H1 (cell line): ENCODE measurements at regions not wholly inside any gene's neighbourhood (a gene's known extent, or its start where the extent isn't known, plus 50 kb on each side); places are given as distances from the start of the nearest gene placed in this dataset.

Experiments
- CTCF ChIA-PET: fragments of 300-600 bp; sonication (Branson Sonifier 250); formaldehyde crosslinking; loops from one replicate; lab custom pipeline; 2021; ENCODE audit not compliant: partially characterized antibody; lab: Charles Lee
- POLR2A ChIA-PET: fragments of 300-600 bp; sonication (Branson Sonifier 250); formaldehyde crosslinking; loops from one replicate; lab custom pipeline; 2021; ENCODE audit warnings: inconsistent platforms; ENCODE audit not compliant: partially characterized antibody; lab: Charles Lee
- DNase-seq, 2 experiments: peaks; one replicate each; pipeline versions ENCODE4 v3.0.0 to v3.0.0-alpha.2; 2010 to 2022; ENCODE audit warnings: low spot score in 2 of 2, low read depth in 1 of 2, mixed read lengths in 1 of 2
- FAIRE-seq: peaks from 2 replicates; lab custom pipeline; 2011; peaks lifted over from hg19 to GRCh38; lab: Jason Lieb, UNC
- H2AFZ ChIP-seq: 2 replicates; pipeline ENCODE4 v1.8.1; 2012; ENCODE audit warnings: low read length, inconsistent platforms
- H2AK5ac ChIP-seq: 2 replicates; pipeline ENCODE4 v1.6.1; 2013; ENCODE audit warnings: low read depth, low read length
- H2BK120ac ChIP-seq: replicated peaks from 2 replicates; pipeline ENCODE3; 2013; ENCODE audit warnings: low read depth, low read length, inconsistent platforms
- H2BK12ac ChIP-seq: 2 replicates; pipeline ENCODE4 v1.6.1; 2013; ENCODE audit warnings: low read depth, low read length
- H2BK15ac ChIP-seq: 2 replicates; pipeline ENCODE4 v1.6.1; 2013; ENCODE audit warnings: low read length
- H2BK20ac ChIP-seq: 2 replicates; pipeline ENCODE4 v1.6.1; 2013; ENCODE audit warnings: low read length
- H2BK5ac ChIP-seq: 2 replicates; pipeline ENCODE4 v1.6.1; 2013; ENCODE audit warnings: low read depth, low read length
- H3K14ac ChIP-seq: 2 replicates; pipeline ENCODE4 v1.6.1; 2013; ENCODE audit warnings: inconsistent platforms; ENCODE audit not compliant: insufficient read length
- H3K18ac ChIP-seq: 2 replicates; pipeline ENCODE4 v1.6.1; 2013; ENCODE audit warnings: low read length; ENCODE audit errors: extremely low read depth
- H3K23ac ChIP-seq: 2 replicates; pipeline ENCODE4 v1.6.1; 2013; ENCODE audit warnings: inconsistent platforms; ENCODE audit not compliant: insufficient read length
- H3K23me2 ChIP-seq: 2 replicates; pipeline ENCODE4 v1.6.1; 2013; ENCODE audit warnings: low read depth, low read length
- H3K27ac ChIP-seq: 2 replicates; pipeline ENCODE4 v1.6.1; 2011; ENCODE audit warnings: low read depth, low read length, inconsistent platforms
- H3K27me3 ChIP-seq, 4 experiments: replicated peaks in 1 of 4; 1 replicate in 1 of 4; 2 replicates in 3 of 4; pipeline versions ENCODE4 v1.6.1 to v1.8.1; 2011 to 2013; ENCODE audit warnings: low read length in 3 of 4, mild to moderate bottlenecking in 3 of 4, inconsistent platforms in 2 of 4, mixed read lengths in 2 of 4, moderate library complexity in 1 of 4; ENCODE audit not compliant: control insufficient read depth in 3 of 4, insufficient read depth in 3 of 4; ENCODE audit errors: extremely low read depth in 1 of 4
- H3K36me3 ChIP-seq, 4 experiments: 2 replicates each; pipeline versions ENCODE4 v1.6.1 to v1.8.1; 2011 to 2013; ENCODE audit warnings: mild to moderate bottlenecking in 4 of 4, low read length in 3 of 4, moderate library complexity in 2 of 4, control low read depth in 1 of 4, inconsistent platforms in 1 of 4; ENCODE audit not compliant: insufficient read depth in 4 of 4, control insufficient read depth in 2 of 4
- H3K4ac ChIP-seq: replicated peaks from 2 replicates; pipeline ENCODE3; 2013; ENCODE audit warnings: low read length, low read depth, mixed read lengths, inconsistent platforms; ENCODE audit not compliant: insufficient read length
- H3K4me1 ChIP-seq, 4 experiments: replicated peaks in 1 of 4; 1 replicate in 1 of 4; 2 replicates in 3 of 4; pipeline versions ENCODE4 v1.6.1 to v1.8.1; 2011 to 2013; ENCODE audit warnings: low read length in 3 of 4, inconsistent platforms in 2 of 4, mixed read lengths in 1 of 4; ENCODE audit not compliant: insufficient read depth in 4 of 4, control insufficient read depth in 3 of 4
- H3K4me2 ChIP-seq, 2 experiments: 2 replicates each; pipeline versions ENCODE4 v1.6.1 to v1.8.1; 2011 to 2013; ENCODE audit warnings: low read depth in 2 of 2, low read length in 2 of 2, control low read depth in 1 of 2, inconsistent platforms in 1 of 2, mild to moderate bottlenecking in 1 of 2; ENCODE audit not compliant: insufficient read depth in 1 of 2
- H3K4me3 ChIP-seq, 4 experiments: fragments of 200-600, 300-600 bp in 1 of 4; sonication (generic), shearing (Covaris generic), sonication (Bioruptor Twin) in 1 of 4; 2 replicates each; pipeline versions ENCODE4 v1.5.1 to v1.8.1; 2011 to 2016; ENCODE audit warnings: low read length in 4 of 4, low read depth in 3 of 4, control low read depth in 2 of 4, inconsistent platforms in 2 of 4, mild to moderate bottlenecking in 2 of 4, mixed read lengths in 1 of 4, moderate library complexity in 1 of 4; ENCODE audit not compliant: insufficient read depth in 2 of 4; ENCODE audit errors: extremely low read depth in 1 of 4
- H3K56ac ChIP-seq: replicated peaks from 2 replicates; pipeline ENCODE3; 2013; ENCODE audit warnings: low read depth, mild to moderate bottlenecking, mixed read lengths, low read length, inconsistent platforms; ENCODE audit not compliant: insufficient read length
- H3K79me1 ChIP-seq: 2 replicates; pipeline ENCODE4 v1.6.1; 2013; ENCODE audit warnings: low read depth, low read length, control low read depth
- H3K79me2 ChIP-seq, 2 experiments: 2 replicates each; pipeline versions ENCODE4 v1.6.1 to v1.8.1; 2012 to 2013; ENCODE audit warnings: low read length in 2 of 2, mild to moderate bottlenecking in 2 of 2, inconsistent platforms in 1 of 2; ENCODE audit not compliant: insufficient read depth in 2 of 2, control insufficient read depth in 1 of 2
- H3K9ac ChIP-seq, 4 experiments: replicated peaks in 1 of 4; 1 replicate in 1 of 4; 2 replicates in 3 of 4; pipeline versions ENCODE4 v1.6.1 to v1.8.1; 2011 to 2013; ENCODE audit warnings: low read depth in 3 of 4, low read length in 3 of 4, control low read depth in 2 of 4, mild to moderate bottlenecking in 2 of 4, moderate library complexity in 2 of 4, inconsistent platforms in 1 of 4; ENCODE audit errors: extremely low read depth in 1 of 4
- H3K9me3 ChIP-seq, 2 experiments: 2 replicates each; pipeline versions ENCODE4 v1.6.1 to v1.8.1; 2012 to 2013; ENCODE audit warnings: mild to moderate bottlenecking in 2 of 2, moderate library complexity in 2 of 2, control low read depth in 1 of 2, inconsistent platforms in 1 of 2, low read depth in 1 of 2, low read length in 1 of 2, mixed read lengths in 1 of 2; ENCODE audit not compliant: insufficient read depth in 2 of 2
- H4K20me1 ChIP-seq, 2 experiments: replicated peaks in 1 of 2; 2 replicates each; pipeline versions ENCODE3 to v1.8.1; 2011 to 2013; ENCODE audit warnings: inconsistent platforms in 2 of 2, low read length in 2 of 2, mild to moderate bottlenecking in 1 of 2; ENCODE audit not compliant: insufficient read depth in 2 of 2, control insufficient read depth in 1 of 2
- H4K5ac ChIP-seq: 2 replicates; pipeline ENCODE4 v1.6.1; 2013; ENCODE audit warnings: low read length, low read depth, mixed read lengths, inconsistent platforms; ENCODE audit not compliant: insufficient read length
- H4K8ac ChIP-seq: 2 replicates; pipeline ENCODE4 v1.8.0; 2013; ENCODE audit warnings: mild to moderate bottlenecking, moderate library complexity, low read length, inconsistent platforms; ENCODE audit not compliant: insufficient read depth; ENCODE audit errors: extremely low read depth
- H4K91ac ChIP-seq: replicated peaks from 2 replicates; pipeline ENCODE3; 2013; ENCODE audit warnings: low read length, mixed read lengths, inconsistent platforms; ENCODE audit not compliant: insufficient read length
- CBX5 ChIP-seq: fragments of 300-800, 300-1000 bp; sonication (generic); IDR thresholded peaks from 2 replicates; pipeline ENCODE4 v1.7.1; 2016; ENCODE audit warnings: antibody characterized with exemption, low read length, low read depth
- CEBPB ChIP-seq: IDR thresholded peaks from 2 replicates; pipeline ENCODE4 v1.6.1; 2012; ENCODE audit warnings: low read depth, low read length
- CHD1 ChIP-seq: IDR thresholded peaks from 2 replicates; pipeline ENCODE4 v1.6.1; 2012; ENCODE audit warnings: low read depth, low read length, improper control_type of control experiment
- CREB1 ChIP-seq: IDR thresholded peaks from 2 replicates; pipeline ENCODE4 v1.6.1; 2012; ENCODE audit warnings: inconsistent platforms
- EP300 ChIP-seq, 2 experiments: IDR thresholded peaks; 1 replicate in 1 of 2; 2 replicates in 1 of 2; pipeline ENCODE4 v1.6.1; 2011 to 2012; ENCODE audit warnings: low read depth in 2 of 2, low read length in 2 of 2, mild to moderate bottlenecking in 2 of 2, borderline replicate concordance in 1 of 2, inconsistent platforms in 1 of 2, moderate library complexity in 1 of 2
- FOSL1 ChIP-seq: IDR thresholded peaks from 2 replicates; pipeline ENCODE4 v1.6.1; 2011; ENCODE audit warnings: mild to moderate bottlenecking, low read depth, low read length, moderate library complexity; ENCODE audit not compliant: insufficient read depth
- HDAC2 ChIP-seq, 2 experiments: fragments of 300-600 bp in 1 of 2; sonication (generic) in 1 of 2; IDR thresholded peaks; 2 replicates each; pipeline ENCODE4 v1.6.1; 2011 to 2012; ENCODE audit warnings: low read depth in 2 of 2, low read length in 2 of 2, mild to moderate bottlenecking in 2 of 2, moderate library complexity in 2 of 2, borderline replicate concordance in 1 of 2, inconsistent platforms in 1 of 2
- HDAC6 ChIP-seq: IDR thresholded peaks from one replicate; pipeline ENCODE4 v1.7.1; 2012; ENCODE audit warnings: low read depth, mild to moderate bottlenecking, inconsistent platforms, low read length, moderate library complexity
- MAFK ChIP-seq: IDR thresholded peaks from 2 replicates; pipeline ENCODE4 v1.6.1; 2012; ENCODE audit warnings: low read depth, mild to moderate bottlenecking, improper control_type of control experiment, low read length
- POLR2A ChIP-seq, 2 experiments: IDR thresholded peaks; 1 replicate in 1 of 2; 2 replicates in 1 of 2; pipeline ENCODE4 v1.6.1; 2011; ENCODE audit warnings: low read depth in 2 of 2, low read length in 2 of 2, mild to moderate bottlenecking in 2 of 2; ENCODE audit errors: control extremely low read depth in 1 of 2
- POLR2AphosphoS5 ChIP-seq: IDR thresholded peaks from 2 replicates; pipeline ENCODE4 v1.6.1; 2011; ENCODE audit warnings: low read depth, low read length
- TAF7 ChIP-seq: optimal IDR thresholded peaks from 2 replicates; pipeline ENCODE3; 2011; ENCODE audit warnings: low read depth, mild to moderate bottlenecking, inconsistent platforms, low read length, moderate library complexity, borderline replicate concordance
- WGBS, 2 experiments: shearing (Covaris generic) in 1 of 2; methylation state at CpG; one replicate each; pipeline versions ENCODE4 v1.1.6 to v1.1.7; 2013 to 2015; ENCODE audit warnings: low lambda C conversion rate in 2 of 2, mixed read lengths in 2 of 2, inconsistent platforms in 1 of 2, low coverage in 1 of 2, missing lambda C conversion rate in 1 of 2; ENCODE audit not compliant: insufficient replicate concordance in 2 of 2, insufficient coverage in 1 of 2, insufficient read length in 1 of 2; ENCODE audit errors: extremely low coverage in 1 of 2, missing lambda C conversion rate in 1 of 2; 5-methylcytosine and 5-hydroxymethylcytosine counted together
- TF ChIP-seq, protein P1 (sequence below): IDR thresholded peaks from 2 replicates; pipeline ENCODE4 v1.6.1; 2012; ENCODE audit warnings: low read length, inconsistent platforms

DNA sequence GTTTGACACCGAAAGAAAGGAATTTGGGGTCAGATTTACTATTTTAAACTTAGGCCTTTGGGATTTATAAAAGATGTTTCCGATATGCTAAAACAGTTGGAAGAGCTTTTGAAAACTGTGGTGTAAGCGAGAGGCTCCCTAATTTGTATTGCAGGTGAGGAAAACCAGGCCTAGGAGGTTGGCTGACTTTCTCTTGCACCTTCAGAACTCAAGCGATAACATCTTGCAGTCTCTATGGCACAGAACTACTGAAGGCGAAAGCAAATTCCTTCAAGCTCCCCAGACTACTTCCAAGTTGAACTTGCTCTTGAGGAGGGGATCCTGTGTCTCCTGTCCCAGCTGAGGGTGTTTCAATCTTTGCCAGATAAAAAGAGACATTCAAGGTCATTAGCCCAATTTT lies 685.7 kb downstream of the ADGRL2 start:
- Histone ChIP-seq H3K36me3 (no peaks in the 10 kb centered on the region), H2BK20ac (no peak overlapping the region; the same call in 1 of the 2 replicates), H4K91ac (no peak overlapping the region), H3K27ac (0 out of 2 replicates have a peak overlapping the region, but pooled peaks have one; percentile 9), H2BK120ac (no peak overlapping the region), H3K9ac (no peak overlapping the region), H2BK5ac (peak overlapping the region; percentile 92; the same call in 1 of the 2 replicates), H3K79me1 (no peaks in the 10 kb centered on the region), H3K14ac (no peak overlapping the region), H3K4me3 (peak overlapping the region in 1 of 4 experiments; percentile 17; a peak in 1 of 8 replicates), H3K27me3 (no peaks in the 10 kb centered on the region), H3K23me2 (no peaks in the 10 kb centered on the region), H2AFZ (no peak overlapping the region), H3K4ac (no peak overlapping the region), H3K9me3 (no peaks in the 10 kb centered on the region), H3K79me2 (no peaks in the 10 kb centered on the region), H2BK15ac (no peak overlapping the region), H3K23ac (no peak overlapping the region), H3K4me1 (peaks cover 0 to 11% (median 6%) of the 10 kb centered on the region in 4 experiments; a peak in 4 of 7 replicates), H4K5ac (no peak overlapping the region), H4K20me1 (no peaks in the 10 kb centered on the region), H2BK12ac (no peak overlapping the region), H3K4me2 (peak overlapping the region in 1 of 2 experiments; percentile 52; a peak in 1 of 4 replicates), H4K8ac (no peak overlapping the region), H2AK5ac (no peak overlapping the region), H3K18ac (peak overlapping the region; percentile 15; the same call in 1 of the 2 replicates), H3K56ac (no peak overlapping the region)
- CTCF ChIA-PET, result interaction anchor here (1.4 kb wide), 1 partner anchor 12 kb away, joined by 3 read pairs; no protein-coding TSS in a partner anchor
- WGBS, 2 experiments, result 76% methylated on average over 5 of the region's 5 CpGs; no CpG with 5 or more reads in 1 of the 2 experiments
- POLR2A ChIA-PET, result interaction anchor here (0.8 kb wide), 1 partner anchor 167 kb away, joined by 3 read pairs; no protein-coding TSS in a partner anchor
- FAIRE-seq (no peak), DNase-seq (no peak)
- TF ChIP-seq FOSL1 (no peak), CEBPB (no peak), POLR2A (IDR thresholded peaks at IDR 0.05; ENCODE audit: control extremely low read depth in 1 of 2, low read depth in 2 of 2, low read length in 2 of 2) (no peak), CBX5 (no peak), HDAC6 (no peak), POLR2AphosphoS5 (no peak), EP300 (IDR thresholded peaks at IDR 0.05; ENCODE audit: borderline replicate concordance in 1 of 2, low read depth in 2 of 2, low read length in 2 of 2) (no peak), HDAC2 (IDR thresholded peaks at IDR 0.05; ENCODE audit: borderline replicate concordance in 1 of 2, low read depth in 2 of 2, low read length in 2 of 2) (no peak), CREB1 (no peak), TAF7 (no peak), CHD1 (no peak), MAFK (no peak)
- TF ChIP-seq, protein P1, sequence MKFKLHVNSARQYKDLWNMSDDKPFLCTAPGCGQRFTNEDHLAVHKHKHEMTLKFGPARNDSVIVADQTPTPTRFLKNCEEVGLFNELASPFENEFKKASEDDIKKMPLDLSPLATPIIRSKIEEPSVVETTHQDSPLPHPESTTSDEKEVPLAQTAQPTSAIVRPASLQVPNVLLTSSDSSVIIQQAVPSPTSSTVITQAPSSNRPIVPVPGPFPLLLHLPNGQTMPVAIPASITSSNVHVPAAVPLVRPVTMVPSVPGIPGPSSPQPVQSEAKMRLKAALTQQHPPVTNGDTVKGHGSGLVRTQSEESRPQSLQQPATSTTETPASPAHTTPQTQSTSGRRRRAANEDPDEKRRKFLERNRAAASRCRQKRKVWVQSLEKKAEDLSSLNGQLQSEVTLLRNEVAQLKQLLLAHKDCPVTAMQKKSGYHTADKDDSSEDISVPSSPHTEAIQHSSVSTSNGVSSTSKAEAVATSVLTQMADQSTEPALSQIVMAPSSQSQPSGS, result no peak
